Loucy (cell line): ENCODE measurements at regions not wholly inside any gene's neighbourhood (a gene's known extent, or its start where the extent isn't known, plus 50 kb on each side); places are given as distances from the start of the nearest gene placed in this dataset.

Experiments
- CTCF ChIP-seq: fragments of 200-600 bp; sonication (generic); conservative IDR thresholded peaks from 2 replicates; pipeline ENCODE4 v1.5.1; 2014; ENCODE audit warnings: mild to moderate bottlenecking, antibody characterized with exemption, low read length
- EZH2phosphoT487 ChIP-seq: fragments of 200-600 bp; IDR thresholded peaks from 2 replicates; pipeline ENCODE4 v1.6.1; 2018; ENCODE audit warnings: antibody characterized with exemption, mild to moderate bottlenecking, moderate library complexity, borderline replicate concordance

GRCh38 chr5:72673180-72673579 is 143.3 kb upstream of the TNPO1 start:
- no peak for TF ChIP-seq EZH2phosphoT487
- no peak for TF ChIP-seq CTCF
